ENCODE measurements at regions not wholly inside any gene's neighbourhood (a gene's known extent, or its start where the extent isn't known, plus 50 kb on each side); places are given as distances from the start of the nearest gene placed in this dataset.

DNA sequence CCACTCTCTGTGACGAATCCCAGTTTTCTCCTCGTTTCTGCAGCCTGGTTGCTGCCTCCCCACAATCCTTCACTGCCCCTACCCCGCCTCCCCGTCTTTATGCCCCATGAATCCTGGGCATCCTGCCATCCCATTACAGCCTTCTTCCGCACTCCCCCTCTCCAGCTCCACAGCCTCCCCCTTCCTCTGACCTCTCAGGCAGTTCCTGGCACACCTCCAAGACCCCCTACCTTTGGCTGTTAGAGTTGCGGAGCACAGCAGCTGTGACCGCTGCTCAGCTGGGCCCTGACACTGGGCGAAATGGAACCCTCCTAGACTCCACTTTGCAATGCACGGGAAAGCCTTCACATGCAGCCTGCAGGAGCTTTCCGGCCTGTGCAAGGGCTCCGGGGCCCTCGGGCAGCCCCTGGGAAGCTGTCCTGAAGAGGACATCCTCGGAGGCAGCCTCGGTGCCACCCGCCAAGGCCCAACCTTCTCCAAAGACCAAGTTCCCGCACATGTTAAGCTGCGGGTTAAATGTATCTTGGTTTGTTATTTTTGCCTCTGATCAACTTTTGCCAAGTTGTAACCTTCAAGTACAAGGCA lies 400.7 kb upstream of the MKI67 start:
- TF ChIP-seq CTCF (IDR thresholded peaks at IDR 0.05; ENCODE audit: poor library complexity, severe bottlenecking) (no peak), EZH2 (IDR thresholded peaks at IDR 0.05; ENCODE audit: borderline replicate concordance, insufficient read depth, low read length, poor library complexity, severe bottlenecking) (no peak), RAD21 (conservative IDR thresholded peaks at IDR 0.05) (no peak), POLR2AphosphoS5 (IDR thresholded peaks at IDR 0.05) (no peak), EP300 (conservative IDR thresholded peaks at IDR 0.05; ENCODE audit: poor library complexity, severe bottlenecking) (no peak), REST (IDR thresholded peaks at IDR 0.05; ENCODE audit: borderline replicate concordance) (no peak)
